GM19035 (cell line): ENCODE measurements at regions not wholly inside any gene's neighbourhood (a gene's known extent, or its start where the extent isn't known, plus 50 kb on each side); places are given as distances from the start of the nearest gene placed in this dataset.

ENCODE experiments used
- ATAC-seq: cut with Tn5 transposase; IDR thresholded peaks from one replicate; pipeline ENCODE4 v1.9.1; 2021; ENCODE audit not compliant: unreplicated experiment

DNA sequence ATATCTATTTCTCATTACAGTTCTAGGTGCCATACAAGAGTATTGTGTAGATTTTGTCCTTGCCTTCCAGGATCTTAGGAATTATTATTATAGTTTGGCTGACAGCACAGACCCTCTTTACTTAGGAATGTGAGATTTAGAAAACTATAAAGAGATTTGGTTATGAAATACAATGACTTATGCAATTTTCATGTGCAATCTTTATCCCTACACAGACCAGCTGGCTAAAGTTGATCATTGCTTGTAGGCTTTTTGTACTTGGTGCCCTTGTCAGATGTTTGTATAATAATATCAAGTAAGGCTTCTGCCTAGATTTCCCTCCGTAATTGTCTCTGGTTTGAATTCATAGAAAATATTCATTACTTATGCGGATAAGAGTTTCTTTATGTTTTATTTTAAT is 174.5 kb upstream of the GAP43 start:
- ATAC-seq = no peak

DNA sequence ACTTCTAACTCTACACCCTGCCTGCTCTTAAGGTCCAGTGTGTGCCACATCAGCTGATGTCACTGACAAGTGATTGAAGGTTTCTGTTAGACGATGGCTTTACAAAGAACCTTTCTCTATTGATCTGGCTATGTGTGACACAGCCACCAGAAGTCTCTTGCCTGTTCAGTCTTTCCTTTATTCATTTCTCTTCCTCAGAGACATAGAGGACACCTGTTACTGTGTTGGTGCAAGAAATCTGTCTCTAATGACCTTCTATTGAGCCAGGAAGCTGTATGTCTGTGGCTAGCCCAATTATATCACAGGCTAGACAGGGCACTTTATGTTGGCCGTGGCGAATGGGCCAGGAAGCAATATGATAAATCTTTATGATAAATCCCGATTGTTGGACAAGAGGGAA is 173.3 kb upstream of the GAP43 start:
- no peak for ATAC-seq

DNA sequence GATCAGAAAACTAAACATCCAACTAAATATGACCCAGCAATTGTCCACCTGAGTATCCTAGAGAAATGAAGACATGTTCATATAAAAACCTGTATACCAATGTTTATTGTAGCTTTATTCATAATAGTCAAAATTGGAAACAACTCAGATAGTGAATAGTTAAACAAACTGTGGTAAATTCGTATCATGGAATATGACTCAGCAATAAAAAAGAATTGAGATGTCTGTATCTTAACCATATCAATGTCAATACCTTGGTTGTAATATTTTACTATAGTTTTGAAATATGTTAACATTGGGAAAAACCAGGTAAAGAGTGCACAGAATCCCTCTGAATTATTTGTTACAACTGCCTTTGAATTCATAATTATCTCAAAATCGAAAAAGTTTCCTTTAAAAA is 159.3 kb upstream of the GAP43 start:
- ATAC-seq = no peak

DNA sequence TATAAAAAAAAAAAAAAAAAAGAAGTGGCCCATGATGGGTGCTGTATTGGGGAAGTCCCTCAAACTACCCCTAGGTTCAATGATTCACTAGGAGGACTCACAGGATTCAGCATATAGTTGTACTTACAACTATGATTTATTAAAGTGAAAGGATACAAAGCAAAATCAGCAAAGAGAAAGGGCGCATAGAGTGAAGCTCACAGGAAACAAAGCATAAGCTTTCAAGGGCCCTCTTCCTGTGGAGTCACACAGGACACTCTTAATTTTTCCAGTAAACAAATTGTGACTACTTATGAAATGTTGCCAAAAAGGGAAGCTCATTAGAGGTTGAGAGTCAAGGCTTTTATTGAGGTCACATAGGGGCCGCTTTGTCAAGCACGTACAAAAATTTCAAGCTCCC is 153.7 kb upstream of the GAP43 start:
- ATAC-seq = no peak

DNA sequence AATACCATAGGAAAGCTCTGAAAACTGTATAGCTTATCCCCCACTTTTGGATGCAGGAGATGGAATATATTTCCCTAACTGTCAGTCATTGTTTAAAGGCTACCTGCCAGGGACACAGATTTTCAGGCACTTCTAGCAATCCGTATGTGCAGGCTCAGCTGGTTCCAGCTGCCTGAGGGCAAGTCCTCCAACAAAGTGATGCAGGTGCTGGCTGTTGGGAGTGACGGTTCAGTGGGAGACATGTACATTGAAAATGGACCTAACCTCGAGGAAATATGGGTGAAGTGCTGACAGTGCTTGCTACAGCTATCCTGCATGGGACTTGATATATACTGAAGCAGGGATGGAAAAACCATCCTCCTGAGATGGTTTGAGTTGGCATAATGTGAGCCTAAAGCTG is 153.1 kb upstream of the GAP43 start:
- no peak for ATAC-seq

DNA sequence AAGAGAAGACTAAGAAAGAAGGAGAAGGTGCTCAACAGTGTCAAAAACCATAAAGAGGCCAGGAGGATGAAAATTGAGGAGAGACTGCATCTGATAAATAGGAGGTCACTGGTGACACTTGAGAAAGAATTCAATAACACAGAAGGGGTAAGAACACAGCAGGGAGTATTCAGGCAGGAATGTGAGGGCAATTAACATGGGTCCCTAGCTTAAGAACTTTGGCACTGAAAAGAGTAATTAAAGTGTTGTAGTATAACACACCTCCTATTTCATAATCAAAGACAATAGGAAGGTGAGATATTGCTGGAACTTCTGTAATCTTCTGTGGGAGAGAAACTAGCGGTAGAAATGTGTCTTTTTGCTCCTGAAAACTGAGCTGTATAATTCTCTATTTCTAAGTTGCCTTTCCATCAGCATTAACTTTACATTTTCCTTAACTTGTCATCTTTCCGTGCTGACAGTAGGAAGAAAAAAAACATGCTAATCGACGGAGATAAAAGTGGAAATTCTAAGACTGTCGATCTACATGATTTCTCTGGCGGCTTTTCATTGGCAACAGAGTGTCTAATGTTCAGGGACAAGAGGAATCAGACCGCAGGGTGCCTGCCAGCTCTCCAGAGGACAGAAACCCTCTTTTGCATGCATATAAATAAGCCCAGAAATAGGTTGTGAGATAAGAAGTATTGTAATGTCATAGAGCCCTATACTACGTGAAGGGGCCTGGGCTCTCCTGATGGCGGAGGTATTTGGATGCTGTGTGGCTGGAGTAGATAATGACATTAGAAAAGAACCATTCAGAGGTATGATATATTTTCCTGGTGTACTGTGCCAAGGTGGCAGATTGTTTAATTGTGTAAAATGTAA is 147.9 kb upstream of the GAP43 start:
- ATAC-seq = no peak

DNA sequence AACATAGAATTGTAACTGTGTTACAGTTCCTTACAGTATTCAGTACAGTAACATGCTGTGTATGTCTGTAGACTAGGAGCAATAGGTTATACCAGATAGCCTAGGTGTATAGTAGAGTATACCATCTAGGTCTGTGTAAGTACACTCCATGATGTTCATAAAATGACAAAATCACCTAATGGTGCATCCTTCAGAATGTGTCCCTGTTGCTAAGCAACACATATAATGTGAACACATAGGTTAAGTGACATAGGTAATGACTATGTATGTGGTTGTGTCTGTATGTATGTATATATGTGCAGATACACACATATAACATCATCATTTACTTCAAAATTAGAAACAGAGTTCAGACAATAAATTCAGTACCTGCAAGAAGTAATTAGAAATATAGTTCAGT is 146.8 kb upstream of the GAP43 start:
- ATAC-seq = no peak

DNA sequence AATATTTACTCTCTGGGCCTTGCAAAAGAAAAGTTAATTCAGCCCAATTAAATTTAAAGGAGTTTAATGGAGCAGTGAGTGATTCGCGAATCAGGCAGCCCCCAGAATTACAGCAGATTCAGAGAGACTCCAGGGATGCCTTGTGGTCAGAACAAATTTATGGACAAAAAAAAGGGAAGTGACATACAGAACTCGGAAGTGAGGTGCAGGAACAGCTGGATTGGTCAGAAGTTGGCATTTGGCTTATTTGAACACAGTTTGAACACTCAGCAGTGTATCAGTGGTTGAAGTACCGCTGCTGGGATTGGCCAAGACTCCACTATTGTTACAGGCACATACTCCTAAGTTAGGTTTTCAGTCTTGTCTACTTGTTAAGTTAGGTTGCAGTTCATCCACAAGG is 145.0 kb upstream of the GAP43 start:
- ATAC-seq = no peak

DNA sequence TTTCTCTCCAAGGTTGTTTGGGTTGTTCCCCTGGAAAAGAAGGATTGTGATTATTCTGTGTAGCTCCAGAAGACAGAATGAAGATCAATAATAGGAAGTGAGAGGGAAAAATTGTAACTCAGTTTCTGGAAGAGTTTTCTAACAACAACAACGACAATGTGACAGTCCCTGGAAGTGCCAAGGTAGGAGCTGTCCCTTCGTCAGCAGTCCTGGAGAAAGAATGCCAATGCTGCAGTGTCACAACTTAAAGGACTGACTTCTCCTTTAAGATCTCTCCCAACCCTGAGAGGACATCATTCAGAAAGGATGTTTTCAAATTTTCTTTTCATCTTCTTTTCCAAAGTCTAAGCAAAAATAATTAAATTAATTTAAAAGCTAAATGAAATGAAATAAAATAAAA is 136.4 kb upstream of the GAP43 start:
- no peak for ATAC-seq

DNA sequence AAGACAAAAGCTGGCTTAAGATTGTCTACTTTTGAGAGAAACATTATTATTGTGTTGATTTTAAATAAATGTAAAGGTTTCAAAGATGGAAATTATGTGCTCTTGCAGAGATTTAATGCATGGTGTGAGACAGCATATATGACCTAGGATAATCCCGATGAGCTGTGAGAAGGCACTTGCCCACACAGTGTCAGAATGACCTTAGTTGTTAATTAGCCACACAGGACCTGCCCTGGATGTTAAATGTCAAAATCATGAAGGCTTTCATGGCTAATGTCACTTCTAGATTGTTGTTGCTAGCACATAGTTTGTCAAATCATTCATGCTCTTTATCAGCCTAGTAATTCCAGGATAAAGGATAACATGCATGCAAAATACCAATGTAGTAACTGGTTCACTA is 135.3 kb upstream of the GAP43 start:
- ATAC-seq = no peak

DNA sequence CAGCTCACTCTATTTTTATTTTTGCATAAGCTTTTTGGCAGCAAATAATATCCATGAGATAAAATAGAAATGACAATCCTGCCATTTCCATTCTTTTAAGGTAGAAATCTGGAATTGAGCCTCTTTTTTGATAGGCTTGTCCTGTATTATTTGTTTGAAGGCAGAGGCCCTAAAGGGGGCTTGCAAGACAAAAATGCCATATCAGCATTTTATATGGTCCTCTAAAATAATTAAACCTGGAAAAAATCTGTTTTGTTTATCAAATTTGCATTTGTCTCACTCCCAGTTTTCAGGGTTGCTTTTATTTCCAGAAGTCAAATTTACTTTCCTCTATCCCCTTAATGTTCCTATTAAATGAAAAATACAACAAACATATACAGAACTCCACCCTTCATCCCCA is 134.9 kb upstream of the GAP43 start:
- no peak for ATAC-seq

DNA sequence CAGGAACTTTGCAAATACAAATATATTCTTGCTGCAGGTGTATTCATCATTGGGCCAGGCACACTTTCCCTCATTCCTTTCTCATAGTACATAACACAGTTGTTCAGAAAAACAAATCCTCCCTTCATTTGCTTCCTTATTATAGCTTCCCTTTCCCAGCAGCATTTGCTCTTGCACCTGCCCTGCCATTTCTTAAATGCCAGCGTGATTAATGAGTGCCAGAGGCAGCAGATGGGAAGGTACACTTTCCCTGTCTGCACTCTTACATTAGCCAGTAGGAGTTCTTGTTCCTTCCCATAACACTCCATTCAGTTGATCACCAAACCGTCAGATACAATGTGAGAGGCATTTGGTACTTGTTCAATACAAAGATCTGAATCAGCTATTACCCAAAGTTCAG is 128.5 kb upstream of the GAP43 start:
- no peak for ATAC-seq

DNA sequence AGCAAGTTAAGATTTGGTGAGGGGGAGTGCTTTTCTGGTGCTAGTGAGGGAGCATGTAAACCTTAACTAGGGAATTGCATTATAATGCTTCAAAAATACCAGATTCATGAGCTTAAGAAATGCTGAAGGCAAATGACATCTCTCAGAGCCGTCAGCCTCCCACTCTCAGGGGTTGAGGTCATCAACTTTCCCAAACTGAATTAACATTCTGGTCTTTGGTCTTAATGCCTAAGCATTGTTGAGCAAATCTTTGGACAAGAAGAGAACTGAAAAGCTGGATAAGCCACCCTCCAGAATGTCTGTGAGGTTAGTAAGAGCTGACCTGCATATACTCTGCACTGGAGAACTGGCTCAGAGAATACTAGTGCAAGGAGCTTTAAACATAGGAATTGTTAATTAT is 124.9 kb upstream of the GAP43 start:
- ATAC-seq = no peak

DNA sequence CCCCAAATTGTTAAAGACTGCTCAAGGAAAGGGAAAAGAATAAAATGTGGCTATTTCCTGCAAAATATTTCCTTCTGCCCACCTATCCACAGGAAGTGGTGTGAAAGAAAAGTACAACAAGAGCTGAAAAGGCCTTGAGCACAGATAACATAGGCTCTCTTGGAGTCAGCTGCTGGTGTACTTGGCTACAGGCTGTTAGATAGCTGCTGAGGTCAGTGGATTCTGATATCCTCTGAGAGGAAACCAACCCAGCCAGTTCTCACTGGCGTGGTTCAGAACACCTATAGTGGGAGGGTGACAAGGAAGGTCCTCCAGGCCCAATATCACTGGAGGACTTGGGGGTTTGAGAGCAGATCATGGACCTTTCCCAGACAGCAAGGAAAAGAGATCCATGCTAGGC is 124.4 kb upstream of the GAP43 start:
- ATAC-seq = no peak

DNA sequence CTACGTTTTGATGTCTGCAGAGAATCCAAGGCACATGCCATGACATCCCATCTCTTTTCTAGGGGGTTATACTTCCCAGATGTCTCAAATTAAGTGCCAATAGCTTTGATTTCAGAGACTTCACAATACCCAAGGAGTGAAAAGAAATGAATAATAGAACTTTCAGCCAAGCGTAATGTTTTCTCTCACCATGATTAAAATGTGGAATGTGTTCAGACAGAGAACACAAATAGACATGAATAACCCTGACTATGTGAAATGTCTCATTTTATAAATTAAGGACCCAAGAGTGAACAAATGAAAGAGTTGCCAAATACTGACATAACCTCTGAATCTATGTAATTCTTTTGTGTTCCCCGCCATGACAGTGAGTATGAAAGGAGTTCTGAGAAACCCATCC is 123.6 kb upstream of the GAP43 start:
- no peak for ATAC-seq

DNA sequence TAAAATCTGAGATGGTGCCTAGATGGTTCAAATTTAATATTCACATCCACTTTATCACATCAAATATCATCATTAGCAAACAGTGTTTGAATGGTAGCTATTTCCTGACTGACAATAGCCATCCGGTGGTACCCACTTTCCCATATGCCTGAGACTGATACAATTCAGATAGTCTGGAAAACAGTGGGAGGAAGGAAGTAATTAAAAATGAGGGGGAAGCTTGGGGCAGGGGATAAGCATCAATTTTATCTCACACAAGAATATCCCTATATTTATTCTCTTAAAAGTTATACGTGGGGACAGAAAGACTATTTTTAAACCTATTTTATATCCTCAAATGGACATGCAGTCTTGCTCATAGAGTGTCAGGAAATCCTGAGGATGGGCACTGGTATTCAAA is 122.5 kb upstream of the GAP43 start:
- ATAC-seq = no peak

DNA sequence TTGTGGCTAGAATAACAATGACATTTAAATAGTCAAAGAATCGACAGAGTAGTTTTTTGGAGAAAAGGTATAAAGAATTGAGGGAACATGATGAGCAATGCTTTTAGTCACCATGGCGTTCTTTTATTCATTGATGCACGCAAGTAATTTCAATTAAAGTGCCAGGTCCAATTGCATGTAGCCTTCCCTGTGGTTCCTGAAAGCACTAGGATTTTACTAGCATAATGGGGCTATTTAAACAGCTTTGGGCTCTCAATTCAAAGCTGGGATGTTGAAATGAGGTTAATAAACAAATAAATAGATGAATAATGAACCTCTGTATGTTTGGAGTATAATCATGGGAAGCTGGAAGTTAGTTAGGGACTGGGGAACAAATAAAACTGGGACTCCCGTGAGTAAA is 121.2 kb upstream of the GAP43 start:
- ATAC-seq = no peak

DNA sequence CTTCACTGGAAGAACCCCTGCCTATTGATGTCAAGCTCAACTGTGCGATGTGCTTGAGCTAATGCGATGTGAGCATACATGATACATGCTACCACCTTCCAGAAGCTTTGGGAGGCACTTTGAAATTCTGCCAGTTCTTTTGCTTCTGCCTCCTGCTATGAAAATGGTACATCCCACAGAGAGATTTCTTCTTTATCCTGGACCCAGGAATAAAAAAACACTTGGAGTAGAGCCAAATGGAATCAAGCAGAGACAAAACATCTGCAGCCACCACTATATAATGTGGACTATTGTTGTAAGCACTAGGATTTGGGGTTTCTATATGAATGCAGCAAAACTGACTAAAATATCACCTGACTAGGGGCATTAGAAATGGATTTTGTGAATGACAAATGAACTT is 119.9 kb upstream of the GAP43 start:
- no peak for ATAC-seq

DNA sequence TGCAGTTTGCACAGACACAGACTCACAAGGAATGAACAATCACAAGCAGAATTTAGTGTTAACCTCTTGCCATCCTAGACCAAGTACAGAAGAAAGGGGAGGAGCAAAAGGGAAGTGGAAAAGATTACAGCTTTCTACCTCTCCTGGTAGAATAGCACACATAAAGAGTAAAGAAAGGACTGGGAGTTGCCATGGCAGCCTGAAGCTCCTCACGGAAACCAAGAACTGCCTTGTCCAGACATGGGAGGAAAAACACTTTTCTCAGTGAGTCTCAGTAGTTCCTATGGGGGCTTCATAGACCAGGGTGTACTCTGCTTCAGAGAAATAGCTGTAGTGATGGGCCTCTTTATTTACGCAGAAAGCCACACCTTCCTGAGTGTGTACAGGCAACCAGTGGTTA is 114.7 kb upstream of the GAP43 start:
- no peak for ATAC-seq

DNA sequence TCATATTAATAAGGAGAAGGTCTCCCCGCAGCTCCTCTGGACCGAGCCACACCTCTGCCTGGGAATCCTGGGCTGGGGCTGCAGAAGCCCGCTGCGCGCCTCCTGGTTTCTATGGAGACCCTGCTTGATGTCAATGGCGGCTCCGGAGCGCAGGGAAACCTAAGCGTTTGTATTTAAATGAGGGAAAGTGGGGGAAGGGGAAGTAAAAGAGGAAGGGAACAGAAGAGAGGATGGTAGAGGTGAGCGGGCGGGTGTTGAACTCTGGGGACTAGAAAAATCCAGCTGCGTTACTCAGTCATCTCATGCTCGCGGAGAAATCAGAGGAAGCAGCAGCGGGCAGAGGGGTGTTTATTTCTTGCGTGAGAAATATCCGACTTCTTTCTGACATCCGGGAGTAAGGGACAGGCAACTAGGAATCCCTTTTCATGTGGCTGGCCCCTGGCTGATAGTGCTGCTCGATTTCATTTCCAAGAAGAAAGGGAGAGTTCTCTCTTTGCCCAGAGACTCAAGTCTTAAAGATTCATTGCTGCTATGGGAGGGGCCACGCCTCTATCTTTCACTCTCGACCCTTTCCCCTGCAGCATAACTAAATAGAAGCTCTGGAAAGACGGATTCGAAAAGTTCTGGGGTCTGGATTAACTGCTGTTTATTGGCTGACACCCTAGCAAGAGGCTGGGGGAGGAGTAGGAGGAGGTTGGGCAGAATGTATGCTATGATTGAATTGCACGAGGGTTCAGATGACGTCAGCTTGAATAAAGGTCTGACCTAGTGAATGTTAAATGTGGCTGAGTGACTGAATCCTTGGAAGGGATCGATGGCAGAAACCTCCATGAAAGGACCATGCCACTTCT is 110.5 kb upstream of the GAP43 start:
- ATAC-seq = no peak

DNA sequence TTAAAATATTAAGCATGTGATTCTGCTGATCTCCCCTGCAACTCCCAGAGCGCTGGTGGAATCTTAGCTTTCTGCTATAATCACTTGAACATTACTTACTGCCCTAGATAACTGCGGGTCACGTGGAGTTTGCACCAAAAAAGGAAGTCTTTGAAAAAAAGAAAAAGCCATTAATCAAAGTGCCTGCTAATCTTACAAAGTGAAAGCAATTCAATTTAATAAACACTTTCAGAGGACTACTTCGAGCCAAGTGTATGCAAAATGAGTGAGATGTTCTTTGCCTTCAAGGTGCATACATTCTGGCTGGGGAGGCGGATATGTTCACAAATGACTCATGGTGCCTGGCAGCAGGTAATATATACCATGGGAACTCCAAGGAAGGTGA is 109.9 kb upstream of the GAP43 start:
- ATAC-seq = no peak

DNA sequence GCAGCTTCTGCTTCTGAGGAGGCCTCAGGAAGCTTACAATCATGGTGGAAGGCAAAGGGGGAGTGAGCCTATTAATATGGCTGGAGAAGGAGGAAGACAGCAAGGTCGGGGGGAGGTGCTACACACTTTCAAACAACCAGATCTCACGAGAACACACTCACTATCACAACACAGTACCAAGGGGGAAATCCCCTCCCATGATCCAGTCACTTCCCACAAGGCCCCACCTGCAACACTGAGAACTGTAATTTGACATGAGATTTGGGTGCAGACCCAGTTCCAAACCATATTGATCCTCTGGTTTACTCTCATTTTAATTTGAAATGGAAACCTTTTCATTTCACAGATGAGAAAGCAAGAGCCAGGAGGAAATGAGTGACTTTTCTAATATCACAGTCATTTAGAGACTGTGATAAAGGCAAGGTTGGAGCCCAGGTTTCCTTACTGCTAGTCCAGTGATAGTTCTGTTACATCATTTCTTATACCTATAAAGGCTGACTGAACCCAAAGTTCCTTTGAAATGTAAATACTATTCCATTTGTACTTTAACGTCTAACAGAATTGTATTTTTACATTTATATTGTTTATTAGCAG is 105.8 kb upstream of the GAP43 start:
- ATAC-seq = no peak
